Effector memory CD8-positive, alpha-beta T cell (primary cell): ENCODE measurements at regions not wholly inside any gene's neighbourhood (a gene's known extent, or its start where the extent isn't known, plus 50 kb on each side); places are given as distances from the start of the nearest gene placed in this dataset.

Experiments used
- ATAC-seq: fragments of 150-1000 bp; cut with Tn5 transposase; replicated peaks from 2 replicates; pipeline ENCODE4 v1.10.0; 2021; ENCODE audit warnings: mild to moderate bottlenecking, moderate library complexity
- DNase-seq, 3 experiments: peaks; one replicate each; pipeline ENCODE4 v3.0.0; 2021
- H3K27ac Mint-ChIP-seq, 2 donors: one replicate each; pipeline ENCODE4 v1.8.0; 2022; ENCODE audit warnings: mild to moderate bottlenecking in 2 of 2, mixed read lengths in 2 of 2, moderate library complexity in 2 of 2
- H3K27me3 Mint-ChIP-seq, 2 donors: one replicate each; pipeline ENCODE4 v1.8.0; 2022; ENCODE audit warnings: mixed read lengths in 2 of 2
- H3K36me3 Mint-ChIP-seq: one replicate; pipeline ENCODE4 v1.8.0; 2022; ENCODE audit warnings: mild to moderate bottlenecking, moderate library complexity, mixed read lengths; ENCODE audit not compliant: insufficient read depth
- H3K4me1 Mint-ChIP-seq, 2 donors: one replicate each; pipeline ENCODE4 v1.8.0; 2022; ENCODE audit warnings: low read depth in 2 of 2, mixed read lengths in 2 of 2
- H3K4me3 Mint-ChIP-seq, 2 donors: one replicate each; pipeline ENCODE4 v1.8.0; 2022; ENCODE audit warnings: mild to moderate bottlenecking in 2 of 2, mixed read lengths in 2 of 2, moderate library complexity in 2 of 2
- H3K9me3 Mint-ChIP-seq, 2 donors: one replicate each; pipeline ENCODE4 v1.8.0; 2022; ENCODE audit warnings: mixed read lengths in 2 of 2

GRCh38 chr11:42244376-42244775 lies 784.9 kb upstream of the LRRC4C start:
- ATAC-seq (no peak), DNase-seq (no peak)
- H3K27me3 Mint-ChIP-seq = no peaks in the 10 kb centered on the region
- no peak overlapping the region for H3K27ac Mint-ChIP-seq
- H3K4me1 Mint-ChIP-seq = no peaks in the 10 kb centered on the region
- H3K9me3 Mint-ChIP-seq = peaks cover 0 to 6% of the 10 kb centered on the region in 2 donors
- no peaks in the 10 kb centered on the region for H3K36me3 Mint-ChIP-seq
- no peak overlapping the region for H3K4me3 Mint-ChIP-seq

- Mint-ChIP-seq H3K4me1 (no peaks in the 10 kb centered on the region), H3K36me3 (no peaks in the 10 kb centered on the region), H3K27me3 (no peaks in the 10 kb centered on the region), H3K4me3 (no peak overlapping the region), H3K9me3 (peaks cover 0 to 4% of the 10 kb centered on the region in 2 donors), H3K27ac (no peak overlapping the region)
- ATAC-seq (no peak), DNase-seq (no peak)
These were observed 789.9 kb upstream of the LRRC4C start for GRCh38 chr11:42249401-42249800.

GRCh38 chr11:42249956-42250355 lies 790.5 kb upstream of the LRRC4C start:
- Mint-ChIP-seq H3K4me1 (no peaks in the 10 kb centered on the region), H3K27me3 (no peaks in the 10 kb centered on the region), H3K4me3 (no peak overlapping the region), H3K36me3 (no peaks in the 10 kb centered on the region), H3K27ac (no peak overlapping the region), H3K9me3 (peaks cover 0 to 4% of the 10 kb centered on the region in 2 donors)
- DNase-seq (no peak), ATAC-seq (no peak)

- H3K4me1 Mint-ChIP-seq = no peaks in the 10 kb centered on the region
- no peak for DNase-seq
- no peak overlapping the region for H3K4me3 Mint-ChIP-seq
- H3K9me3 Mint-ChIP-seq = peaks cover 0 to 4% of the 10 kb centered on the region in 2 donors
- H3K27ac Mint-ChIP-seq = no peak overlapping the region
- H3K36me3 Mint-ChIP-seq = no peaks in the 10 kb centered on the region
- ATAC-seq = no peak
- H3K27me3 Mint-ChIP-seq = no peaks in the 10 kb centered on the region
These were observed 792.5 kb upstream of the LRRC4C start for GRCh38 chr11:42251984-42252383.

- no peak overlapping the region for H3K27ac Mint-ChIP-seq
- DNase-seq (no peak), ATAC-seq (no peak)
- H3K36me3 Mint-ChIP-seq = no peaks in the 10 kb centered on the region
- H3K4me3 Mint-ChIP-seq = no peak overlapping the region
- peaks cover 3 to 6% of the 10 kb centered on the region in 2 donors for H3K9me3 Mint-ChIP-seq
- H3K27me3 Mint-ChIP-seq = no peaks in the 10 kb centered on the region
- no peaks in the 10 kb centered on the region for H3K4me1 Mint-ChIP-seq
These were observed 793.7 kb upstream of the LRRC4C start for GRCh38 chr11:42253156-42253555.

GRCh38 chr11:42255906-42256305 lies 796.5 kb upstream of the LRRC4C start:
- Mint-ChIP-seq H3K27ac (no peak overlapping the region), H3K36me3 (no peaks in the 10 kb centered on the region), H3K27me3 (no peaks in the 10 kb centered on the region), H3K9me3 (peaks cover 1 to 6% of the 10 kb centered on the region in 2 donors), H3K4me3 (no peak overlapping the region), H3K4me1 (no peaks in the 10 kb centered on the region)
- no peak for DNase-seq
- no peak for ATAC-seq

GRCh38 chr11:42257534-42257933 lies 798.1 kb upstream of the LRRC4C start:
- Mint-ChIP-seq H3K4me3 (no peak overlapping the region), H3K27ac (no peak overlapping the region), H3K4me1 (no peaks in the 10 kb centered on the region), H3K36me3 (no peaks in the 10 kb centered on the region), H3K27me3 (no peaks in the 10 kb centered on the region), H3K9me3 (peaks cover 1 to 6% of the 10 kb centered on the region in 2 donors)
- DNase-seq (no peak), ATAC-seq (no peak)

GRCh38 chr11:42265072-42265471 lies 805.6 kb upstream of the LRRC4C start:
- H3K27me3 Mint-ChIP-seq = no peaks in the 10 kb centered on the region
- H3K4me1 Mint-ChIP-seq = no peaks in the 10 kb centered on the region
- no peaks in the 10 kb centered on the region for H3K36me3 Mint-ChIP-seq
- peaks cover 0 to 3% of the 10 kb centered on the region in 2 donors for H3K9me3 Mint-ChIP-seq
- ATAC-seq = no peak
- no peak overlapping the region for H3K4me3 Mint-ChIP-seq
- no peak for DNase-seq
- no peak overlapping the region for H3K27ac Mint-ChIP-seq

GRCh38 chr11:42271306-42271705 lies 811.9 kb upstream of the LRRC4C start:
- Mint-ChIP-seq H3K9me3 (peaks cover 6 to 14% of the 10 kb centered on the region in 2 donors), H3K4me3 (no peak overlapping the region), H3K27ac (no peak overlapping the region), H3K4me1 (no peaks in the 10 kb centered on the region), H3K27me3 (no peaks in the 10 kb centered on the region), H3K36me3 (no peaks in the 10 kb centered on the region)
- DNase-seq (no peak), ATAC-seq (no peak)

- H3K4me1 Mint-ChIP-seq = no peaks in the 10 kb centered on the region
These were observed 814.5 kb upstream of the LRRC4C start for GRCh38 chr11:42273977-42274376.

GRCh38 chr11:42296910-42297309 lies 837.5 kb upstream of the LRRC4C start:
- Mint-ChIP-seq H3K27me3 (no peaks in the 10 kb centered on the region), H3K9me3 (peaks cover 12 to 27% of the 10 kb centered on the region in 2 donors), H3K36me3 (no peaks in the 10 kb centered on the region), H3K4me1 (no peaks in the 10 kb centered on the region), H3K27ac (no peak overlapping the region), H3K4me3 (no peak overlapping the region)
- ATAC-seq (no peak), DNase-seq (no peak)

More at GRCh38 chr11:42273977-42274376, 814.5 kb upstream of the LRRC4C start:
- Mint-ChIP-seq H3K27ac (no peak overlapping the region), H3K4me3 (no peak overlapping the region), H3K36me3 (no peaks in the 10 kb centered on the region), H3K9me3 (peaks cover 8 to 21% of the 10 kb centered on the region in 2 donors), H3K27me3 (no peaks in the 10 kb centered on the region)
- DNase-seq (no peak), ATAC-seq (no peak)

- H3K9me3 Mint-ChIP-seq = peaks cover 8 to 27% of the 10 kb centered on the region in 2 donors
- no peaks in the 10 kb centered on the region for H3K36me3 Mint-ChIP-seq
- ATAC-seq = no peak
- H3K27me3 Mint-ChIP-seq = no peaks in the 10 kb centered on the region
- no peak overlapping the region for H3K27ac Mint-ChIP-seq
- H3K4me1 Mint-ChIP-seq = no peaks in the 10 kb centered on the region
- no peak for DNase-seq
- no peak overlapping the region for H3K4me3 Mint-ChIP-seq
These were observed 840.3 kb upstream of the LRRC4C start for GRCh38 chr11:42299780-42300179.

GRCh38 chr11:42301777-42302176 lies 842.3 kb upstream of the LRRC4C start:
- H3K9me3 Mint-ChIP-seq = peaks cover 8 to 19% of the 10 kb centered on the region in 2 donors
- no peaks in the 10 kb centered on the region for H3K4me1 Mint-ChIP-seq
- no peaks in the 10 kb centered on the region for H3K36me3 Mint-ChIP-seq
- H3K4me3 Mint-ChIP-seq = no peak overlapping the region
- H3K27me3 Mint-ChIP-seq = no peaks in the 10 kb centered on the region
- no peak for DNase-seq
- no peak overlapping the region for H3K27ac Mint-ChIP-seq
- no peak for ATAC-seq

- Mint-ChIP-seq H3K27ac (no peak overlapping the region), H3K4me1 (no peaks in the 10 kb centered on the region), H3K36me3 (no peaks in the 10 kb centered on the region), H3K27me3 (no peaks in the 10 kb centered on the region), H3K4me3 (no peak overlapping the region), H3K9me3 (peaks cover 0 to 12% of the 10 kb centered on the region in 2 donors)
- no peak for ATAC-seq
- DNase-seq = no peak
These were observed 852.1 kb upstream of the LRRC4C start for GRCh38 chr11:42311514-42311913.

- no peaks in the 10 kb centered on the region for H3K4me1 Mint-ChIP-seq
- H3K27me3 Mint-ChIP-seq = no peaks in the 10 kb centered on the region
- peaks cover 0 to 12% of the 10 kb centered on the region in 2 donors for H3K9me3 Mint-ChIP-seq
- no peak overlapping the region for H3K27ac Mint-ChIP-seq
- no peak for DNase-seq
- no peak for ATAC-seq
- no peak overlapping the region for H3K4me3 Mint-ChIP-seq
- no peaks in the 10 kb centered on the region for H3K36me3 Mint-ChIP-seq
These were observed 852.5 kb upstream of the LRRC4C start for GRCh38 chr11:42311944-42312343.
